ENCODE measurements at regions not wholly inside any gene's neighbourhood (a gene's known extent, or its start where the extent isn't known, plus 50 kb on each side); places are given as distances from the start of the nearest gene placed in this dataset.

DNA sequence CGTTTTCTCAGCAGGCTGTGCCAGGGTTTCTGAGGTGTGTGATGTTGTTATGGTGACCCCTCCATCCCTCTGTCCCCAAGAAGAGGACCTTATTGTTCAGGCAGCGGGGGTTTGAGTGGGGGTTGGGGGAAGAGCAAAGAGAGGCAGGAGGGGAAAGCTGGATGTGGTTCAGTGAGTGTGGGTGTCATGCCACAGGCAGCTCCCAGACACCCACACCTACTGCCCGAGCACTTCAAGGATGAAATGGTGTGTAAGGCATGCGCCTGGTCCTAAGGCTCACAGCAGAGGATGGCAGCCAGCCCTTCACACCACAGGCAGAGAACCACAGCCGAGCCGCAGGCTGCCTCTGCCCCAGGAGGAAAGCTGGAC is 49.9 kb upstream of the STUM start:
- no peaks in the 10 kb centered on the region for H3K9me3 Mint-ChIP-seq (ENCODE audit: low read depth, unreplicated experiment)
- peaks cover 78% of the 10 kb centered on the region for H3K27me3 Mint-ChIP-seq (ENCODE audit: unreplicated experiment)
- DNase-seq: no peak
- CTCF ChIA-PET: interaction anchor here (0.6 kb wide), 1 partner anchor 327 kb away, joined by 3 read pairs; no protein-coding TSS in a partner anchor
- H3K36me3 Mint-ChIP-seq (ENCODE audit: insufficient read depth, unreplicated experiment): no peaks in the 10 kb centered on the region
- H3K4me3 Mint-ChIP-seq (ENCODE audit: low read depth, unreplicated experiment): no peak overlapping the region
- BruUV-seq (replicated peaks): no TSS peak
- TF ChIP-seq, protein P1, sequence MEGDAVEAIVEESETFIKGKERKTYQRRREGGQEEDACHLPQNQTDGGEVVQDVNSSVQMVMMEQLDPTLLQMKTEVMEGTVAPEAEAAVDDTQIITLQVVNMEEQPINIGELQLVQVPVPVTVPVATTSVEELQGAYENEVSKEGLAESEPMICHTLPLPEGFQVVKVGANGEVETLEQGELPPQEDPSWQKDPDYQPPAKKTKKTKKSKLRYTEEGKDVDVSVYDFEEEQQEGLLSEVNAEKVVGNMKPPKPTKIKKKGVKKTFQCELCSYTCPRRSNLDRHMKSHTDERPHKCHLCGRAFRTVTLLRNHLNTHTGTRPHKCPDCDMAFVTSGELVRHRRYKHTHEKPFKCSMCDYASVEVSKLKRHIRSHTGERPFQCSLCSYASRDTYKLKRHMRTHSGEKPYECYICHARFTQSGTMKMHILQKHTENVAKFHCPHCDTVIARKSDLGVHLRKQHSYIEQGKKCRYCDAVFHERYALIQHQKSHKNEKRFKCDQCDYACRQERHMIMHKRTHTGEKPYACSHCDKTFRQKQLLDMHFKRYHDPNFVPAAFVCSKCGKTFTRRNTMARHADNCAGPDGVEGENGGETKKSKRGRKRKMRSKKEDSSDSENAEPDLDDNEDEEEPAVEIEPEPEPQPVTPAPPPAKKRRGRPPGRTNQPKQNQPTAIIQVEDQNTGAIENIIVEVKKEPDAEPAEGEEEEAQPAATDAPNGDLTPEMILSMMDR (IDR thresholded peaks at IDR 0.05; ENCODE audit: unreplicated experiment): no peak
- intact Hi-C loops (cut with micrococcal nuclease; ENCODE audit: unreplicated experiment): no loop called here
- H3K4me1 Mint-ChIP-seq (ENCODE audit: low read depth, unreplicated experiment): no peaks in the 10 kb centered on the region
- no peak overlapping the region for H3K27ac Mint-ChIP-seq (ENCODE audit: unreplicated experiment)
